Endothelial cell (in vitro differentiated cells): ENCODE measurements at regions not wholly inside any gene's neighbourhood (a gene's known extent, or its start where the extent isn't known, plus 50 kb on each side); places are given as distances from the start of the nearest gene placed in this dataset.

Experiments used
- DNase-seq: peaks from one replicate; pipeline ENCODE4 v3.0.0; 2021; ENCODE audit warnings: low spot score
- H3K27ac Mint-ChIP-seq: one replicate; pipeline ENCODE4 v1.8.0; 2021; ENCODE audit warnings: mixed read lengths, inconsistent platforms; ENCODE audit not compliant: unreplicated experiment
- H3K27me3 Mint-ChIP-seq: one replicate; pipeline ENCODE4 v1.8.0; 2021; ENCODE audit warnings: mild to moderate bottlenecking, moderate library complexity, mixed read lengths, inconsistent platforms; ENCODE audit not compliant: unreplicated experiment
- H3K36me3 Mint-ChIP-seq: one replicate; pipeline ENCODE4 v1.8.0; 2021; ENCODE audit warnings: mild to moderate bottlenecking, low read depth, mixed read lengths, inconsistent platforms; ENCODE audit not compliant: unreplicated experiment
- H3K4me1 Mint-ChIP-seq: one replicate; pipeline ENCODE4 v1.8.0; 2021; ENCODE audit warnings: mild to moderate bottlenecking, mixed read lengths, inconsistent platforms; ENCODE audit not compliant: unreplicated experiment
- H3K4me3 Mint-ChIP-seq: one replicate; pipeline ENCODE4 v1.8.0; 2021; ENCODE audit warnings: mild to moderate bottlenecking, mixed read lengths, inconsistent platforms; ENCODE audit not compliant: unreplicated experiment
- H3K9me3 Mint-ChIP-seq: one replicate; pipeline ENCODE4 v1.8.0; 2021; ENCODE audit warnings: mixed read lengths, inconsistent platforms; ENCODE audit not compliant: unreplicated experiment
- CTCF ChIP-seq: fragments of 200-600 bp; sonication (generic); IDR thresholded peaks from one replicate; pipeline ENCODE4 v1.5.0; 2021; ENCODE audit warnings: antibody characterized with exemption; ENCODE audit not compliant: unreplicated experiment

GRCh38 chr18:3328532-3328931 is 66.6 kb downstream of the MYL12B start:
- H3K36me3 Mint-ChIP-seq, result no peaks in the 10 kb centered on the region
- peaks cover 2% of the 10 kb centered on the region for H3K4me1 Mint-ChIP-seq
- H3K27ac Mint-ChIP-seq, result no peak overlapping the region
- no peak for TF ChIP-seq CTCF
- no peaks in the 10 kb centered on the region for H3K9me3 Mint-ChIP-seq
- H3K4me3 Mint-ChIP-seq, result no peak overlapping the region
- no peak for DNase-seq
- peaks cover 3% of the 10 kb centered on the region for H3K27me3 Mint-ChIP-seq

GRCh38 chr18:3329471-3329870 is 67.5 kb downstream of the MYL12B start:
- Mint-ChIP-seq H3K36me3 (no peaks in the 10 kb centered on the region), H3K27ac (no peak overlapping the region), H3K4me1 (no peaks in the 10 kb centered on the region), H3K9me3 (no peaks in the 10 kb centered on the region), H3K27me3 (peaks cover 5% of the 10 kb centered on the region), H3K4me3 (no peak overlapping the region)
- DNase-seq, result no peak
- TF ChIP-seq CTCF, result no peak

- Mint-ChIP-seq H3K4me3 (no peak overlapping the region), H3K9me3 (no peaks in the 10 kb centered on the region), H3K27ac (no peak overlapping the region), H3K36me3 (no peaks in the 10 kb centered on the region), H3K4me1 (no peaks in the 10 kb centered on the region), H3K27me3 (peaks cover 5% of the 10 kb centered on the region)
- DNase-seq, result no peak
- no peak for TF ChIP-seq CTCF
Measured at GRCh38 chr18:3329872-3330271, 67.9 kb downstream of the MYL12B start.

- Mint-ChIP-seq H3K4me3 (no peak overlapping the region), H3K27ac (no peak overlapping the region), H3K27me3 (peaks cover 5% of the 10 kb centered on the region), H3K4me1 (no peaks in the 10 kb centered on the region), H3K36me3 (no peaks in the 10 kb centered on the region), H3K9me3 (no peaks in the 10 kb centered on the region)
- DNase-seq, result no peak
- no peak for TF ChIP-seq CTCF
Measured at GRCh38 chr18:3330622-3331021, 68.7 kb downstream of the MYL12B start.

- no peak overlapping the region for H3K4me3 Mint-ChIP-seq
- no peaks in the 10 kb centered on the region for H3K9me3 Mint-ChIP-seq
- no peak for TF ChIP-seq CTCF
- H3K4me1 Mint-ChIP-seq, result no peaks in the 10 kb centered on the region
- no peak overlapping the region for H3K27ac Mint-ChIP-seq
- DNase-seq, result no peak
- peaks cover 5% of the 10 kb centered on the region for H3K27me3 Mint-ChIP-seq
- H3K36me3 Mint-ChIP-seq, result no peaks in the 10 kb centered on the region
Measured at GRCh38 chr18:3332376-3332775, 70.4 kb downstream of the MYL12B start.
